GM12878 (cell line): ENCODE measurements at regions not wholly inside any gene's neighbourhood (a gene's known extent, or its start where the extent isn't known, plus 50 kb on each side); places are given as distances from the start of the nearest gene placed in this dataset.

ENCODE experiments used
- ATAC-seq: fragments of 200-7000 bp; cut with Tn5 transposase; 3 replicates; pipeline ENCODE4 v1.9.1; 2020; ENCODE audit warnings: mild to moderate bottlenecking, moderate library complexity
- BruUV-seq: library from RNA; stranded (reverse); fragments of 400-500 nt; replicated peaks from 2 replicates; lab custom pipeline; 2021; lab: Mats Ljungman, UMichigan
- CTCF ChIA-PET: fragments of 300-600 bp; sonication (Branson Sonifier 250); formaldehyde crosslinking; extraction: SDS; loops from one replicate; lab custom pipeline; 2021; ENCODE audit warnings: inconsistent platforms; lab: Yijun Ruan, JAX
- POLR2A ChIA-PET: fragments of 350-600 bp; formaldehyde crosslinking; extraction: SDS; loops from one replicate; lab custom pipeline; 2021; ENCODE audit warnings: inconsistent platforms; lab: Charles Lee
- RAD21 ChIA-PET: fragments of 300-600 bp; sonication (Branson Sonifier 250); formaldehyde crosslinking; loops from one replicate; lab custom pipeline; 2023; ENCODE audit warnings: antibody characterized with exemption; ENCODE audit not compliant: unreplicated experiment; lab: Charles Lee
- SMC1A ChIA-PET: fragments of 300-600 bp; sonication (Branson Sonifier 250); formaldehyde crosslinking; loops from one replicate; lab custom pipeline; 2023; ENCODE audit not compliant: unreplicated experiment, uncharacterized antibody; lab: Charles Lee
- DNase-seq: peaks from one replicate; pipeline ENCODE4 v3.0.0-alpha.2; 2011; ENCODE audit warnings: low read depth, low spot score
- FAIRE-seq: peaks from 3 replicates; lab custom pipeline; 2011; peaks lifted over from hg19 to GRCh38; lab: Jason Lieb, UNC
- H2AFZ ChIP-seq: 2 replicates; pipeline ENCODE4 v1.6.0; 2011; ENCODE audit warnings: low read depth, low read length, control low read depth; ENCODE audit not compliant: control insufficient read depth
- H3K27ac ChIP-seq: 2 replicates; pipeline ENCODE4 v1.5.1; 2011; ENCODE audit warnings: control low read depth; ENCODE audit not compliant: control insufficient read depth, insufficient read depth
- H3K27me3 ChIP-seq, 2 experiments: replicated peaks in 1 of 2; 2 replicates each; pipeline versions ENCODE4 v1.6.0 to v1.6.1; 2011; ENCODE audit warnings: low read length in 1 of 2; ENCODE audit not compliant: control insufficient read depth in 2 of 2, insufficient read depth in 2 of 2
- H3K36me3 ChIP-seq, 2 experiments: 2 replicates each; pipeline ENCODE4 v1.5.1; 2011; ENCODE audit warnings: low read length in 1 of 2; ENCODE audit not compliant: control insufficient read depth in 2 of 2, insufficient read depth in 2 of 2
- H3K4me1 ChIP-seq: 2 replicates; pipeline ENCODE4 v1.6.1; 2011; ENCODE audit warnings: mild to moderate bottlenecking, low read length, moderate library complexity, mixed read lengths; ENCODE audit not compliant: control insufficient read depth, insufficient read depth
- H3K4me2 ChIP-seq: 2 replicates; pipeline ENCODE4 v1.6.0; 2011; ENCODE audit warnings: control low read depth; ENCODE audit not compliant: control insufficient read depth, insufficient read depth
- H3K4me3 ChIP-seq: fragments of 200-600 bp; sonication (generic); 2 replicates; pipeline ENCODE4 v1.5.1; 2016
- H3K79me2 ChIP-seq: 2 replicates; pipeline ENCODE4 v1.6.0; 2011; ENCODE audit warnings: low read length; ENCODE audit not compliant: control insufficient read depth, insufficient read depth
- H3K9ac ChIP-seq: 2 replicates; pipeline ENCODE4 v1.8.0; 2011; ENCODE audit warnings: low read length, control low read depth, mixed read lengths; ENCODE audit not compliant: control insufficient read depth, insufficient read depth
- H3K9me3 ChIP-seq: replicated peaks from 3 replicates; pipeline ENCODE4 v1.5.1; 2011; ENCODE audit warnings: mild to moderate bottlenecking, low read length; ENCODE audit not compliant: control insufficient read depth, insufficient read depth
- H4K20me1 ChIP-seq: 2 replicates; pipeline ENCODE4 v1.6.0; 2011; ENCODE audit not compliant: control insufficient read depth, insufficient read depth
- CBX5 ChIP-seq: sonication (generic); IDR thresholded peaks from 2 replicates; pipeline ENCODE4 v1.6.1; 2016; ENCODE audit warnings: low read depth, moderate library complexity, mild to moderate bottlenecking, inconsistent platforms
- EP300 ChIP-seq, 2 experiments: fragments of 150-350 bp in 1 of 2; IDR thresholded peaks; 2 replicates each; pipeline ENCODE4 v1.6.1; 2011 to 2012; ENCODE audit warnings: low read depth in 2 of 2, low read length in 2 of 2, borderline replicate concordance in 1 of 2, improper control_type of control experiment in 1 of 2, inconsistent platforms in 1 of 2; ENCODE audit not compliant: control insufficient read depth in 1 of 2
- EZH2 ChIP-seq: IDR thresholded peaks from 2 replicates; pipeline ENCODE4 v1.6.1; 2012; ENCODE audit warnings: low read depth, mild to moderate bottlenecking, control low read depth, inconsistent platforms, low read length, borderline replicate concordance; ENCODE audit not compliant: control insufficient read depth
- GABPA ChIP-seq: IDR thresholded peaks from 2 replicates; pipeline ENCODE4 v1.6.1; 2014; ENCODE audit warnings: antibody characterized with exemption, low read depth, mild to moderate bottlenecking, inconsistent platforms
- YY1 ChIP-seq: IDR thresholded peaks from 2 replicates; pipeline ENCODE4 v1.6.1; 2011; ENCODE audit warnings: low read depth, mild to moderate bottlenecking, low read length
- ZBED1 ChIP-seq: IDR thresholded peaks from 2 replicates; pipeline ENCODE4 v1.6.1; 2016; ENCODE audit warnings: borderline replicate concordance
- WGBS: methylation state at CpG from one replicate; pipeline ENCODE4 v1.1.6; 2016; ENCODE audit warnings: low lambda C conversion rate; ENCODE audit not compliant: insufficient replicate concordance, insufficient coverage; ENCODE audit errors: missing lambda C conversion rate; 5-methylcytosine and 5-hydroxymethylcytosine counted together
- in situ Hi-C: fragments of 300-500 bp; cut with MboI; formaldehyde crosslinking; loops from 9 replicates; pipeline ENCODE4 v1.14.3; 2018; ENCODE audit warnings: mixed read lengths
- intact Hi-C: fragments of 100-400 bp; cut with micrococcal nuclease; formaldehyde crosslinking; loops from one replicate; pipeline ENCODE4 v1.14.2; 2022; ENCODE audit not compliant: unreplicated experiment
- TF ChIP-seq, protein P1 (sequence below): IDR thresholded peaks from 2 replicates; pipeline ENCODE4 v1.6.1; 2011; ENCODE audit warnings: borderline replicate concordance, low read depth, mild to moderate bottlenecking, moderate library complexity, mixed read lengths, low read length; ENCODE audit not compliant: insufficient read depth; ENCODE audit errors: extremely low read length
- TF ChIP-seq, protein P2 (sequence below): IDR thresholded peaks from 2 replicates; pipeline ENCODE4 v1.6.1; 2012; ENCODE audit warnings: low read depth, low read length, improper control_type of control experiment

DNA sequence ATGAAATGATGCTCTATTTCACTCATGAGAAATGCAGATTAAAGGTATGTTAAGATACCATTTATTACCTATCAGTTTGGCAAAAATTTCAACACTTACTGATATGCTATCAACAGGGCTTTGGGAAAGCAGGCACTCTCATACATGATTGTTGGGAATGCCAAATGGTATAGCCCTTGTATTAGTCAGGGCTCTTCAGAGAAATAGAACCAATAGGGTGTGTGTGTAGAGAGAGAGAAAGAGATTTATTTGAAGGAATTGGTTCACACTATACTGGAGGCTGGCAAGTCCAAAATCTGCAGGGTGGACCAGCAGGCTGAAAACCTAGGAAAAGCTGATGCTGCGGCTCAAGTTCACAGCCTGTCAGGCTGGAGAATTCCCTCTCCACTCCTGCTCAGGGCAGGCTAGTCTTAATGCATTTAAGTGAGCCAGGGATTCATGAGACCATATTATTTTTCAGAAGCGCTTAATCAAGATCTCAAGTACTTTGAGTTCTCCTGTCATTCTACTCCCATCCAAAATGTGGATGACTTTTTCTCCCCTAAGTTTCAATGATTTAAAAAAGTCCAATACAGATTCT lies 72.4 kb downstream of the NHLRC3 start:
- SMC1A ChIA-PET = interaction anchor here (0.6 kb wide), 1 partner anchor 286 kb away, joined by 3 read pairs; no protein-coding TSS in a partner anchor
- no TSS peak for BruUV-seq
- no peaks in the 10 kb centered on the region for H4K20me1 ChIP-seq
- WGBS = 16% methylated on average over 2 of the region's 2 CpGs
- RAD21 ChIA-PET = no interaction called here
- no peaks in the 10 kb centered on the region for H3K79me2 ChIP-seq
- no peak overlapping the region for H3K4me3 ChIP-seq
- no peaks in the 10 kb centered on the region for H3K36me3 ChIP-seq
- H3K9me3 ChIP-seq = no peaks in the 10 kb centered on the region
- TF ChIP-seq, protein P1, sequence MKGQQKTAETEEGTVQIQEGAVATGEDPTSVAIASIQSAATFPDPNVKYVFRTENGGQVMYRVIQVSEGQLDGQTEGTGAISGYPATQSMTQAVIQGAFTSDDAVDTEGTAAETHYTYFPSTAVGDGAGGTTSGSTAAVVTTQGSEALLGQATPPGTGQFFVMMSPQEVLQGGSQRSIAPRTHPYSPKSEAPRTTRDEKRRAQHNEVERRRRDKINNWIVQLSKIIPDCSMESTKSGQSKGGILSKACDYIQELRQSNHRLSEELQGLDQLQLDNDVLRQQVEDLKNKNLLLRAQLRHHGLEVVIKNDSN = no peak
- TF ChIP-seq GABPA (no peak), CBX5 (no peak), EZH2 (no peak), YY1 (no peak), EP300 (IDR thresholded peaks at IDR 0.05; ENCODE audit: borderline replicate concordance in 1 of 2, control insufficient read depth in 1 of 2, low read depth in 2 of 2, low read length in 2 of 2) (no peak), ZBED1 (no peak)
- TF ChIP-seq, protein P2, sequence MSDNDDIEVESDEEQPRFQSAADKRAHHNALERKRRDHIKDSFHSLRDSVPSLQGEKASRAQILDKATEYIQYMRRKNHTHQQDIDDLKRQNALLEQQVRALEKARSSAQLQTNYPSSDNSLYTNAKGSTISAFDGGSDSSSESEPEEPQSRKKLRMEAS = no peak
- ATAC-seq (no peak), FAIRE-seq (no peak), DNase-seq (no peak)
- CTCF ChIA-PET = no interaction called here
- H3K9ac ChIP-seq = no peak overlapping the region
- H3K4me2 ChIP-seq = no peak overlapping the region
- intact Hi-C loops = no loop called here
- no peaks in the 10 kb centered on the region for H3K4me1 ChIP-seq
- no peaks in the 10 kb centered on the region for H3K27me3 ChIP-seq
- no peak overlapping the region for H2AFZ ChIP-seq
- POLR2A ChIA-PET = no interaction called here
- no peak overlapping the region for H3K27ac ChIP-seq
- in situ Hi-C loops = no loop called here
